SK-N-SH treated with all-trans-retinoic acid at 6 μM for 48 hours (cell line): ENCODE measurements at regions not wholly inside any gene's neighbourhood (a gene's known extent, or its start where the extent isn't known, plus 50 kb on each side); places are given as distances from the start of the nearest gene placed in this dataset.

Experiments
- ATAC-seq: fragments of 200-7000 bp; cut with Tn5 transposase; 3 replicates; pipeline ENCODE4 v1.9.1; 2020; ENCODE audit warnings: mild to moderate bottlenecking, moderate library complexity
- ARNTL ChIP-seq: fragments of 450-650 bp; formaldehyde crosslinking; IDR thresholded peaks from 2 replicates; pipeline ENCODE4 v1.5.0; 2020; ENCODE audit warnings: low read depth, mild to moderate bottlenecking, moderate library complexity, borderline replicate concordance
- BACH2 ChIP-seq: fragments of 250-450 bp; sonication (Bioruptor Pico); IDR thresholded peaks from 2 replicates; pipeline ENCODE4 v1.9.0; 2021; ENCODE audit warnings: mild to moderate bottlenecking, borderline replicate concordance
- ESRRG ChIP-seq: fragments of 250-450 bp; sonication (Bioruptor Pico); IDR thresholded peaks from 2 replicates; pipeline ENCODE4 v1.6.1; 2021; ENCODE audit warnings: mild to moderate bottlenecking
- GLIS3 ChIP-seq: fragments of 250-450 bp; sonication (Bioruptor Pico); IDR thresholded peaks from 2 replicates; pipeline ENCODE4 v1.5.0; 2020; ENCODE audit warnings: mild to moderate bottlenecking, moderate library complexity
- OSR1 ChIP-seq: fragments of 250-450 bp; sonication (Bioruptor Pico); IDR thresholded peaks from 2 replicates; pipeline ENCODE4 v1.8.0; 2022; ENCODE audit warnings: moderate library complexity, mild to moderate bottlenecking, inconsistent platforms
- PPARA ChIP-seq: fragments of 250-450 bp; sonication (Bioruptor Pico); IDR thresholded peaks from 2 replicates; pipeline ENCODE4 v1.5.0; 2020; ENCODE audit warnings: mild to moderate bottlenecking, borderline replicate concordance
- RARB ChIP-seq: fragments of 250-450 bp; sonication (Bioruptor Pico); IDR thresholded peaks from 2 replicates; pipeline ENCODE4 v1.8.0; 2021; ENCODE audit warnings: mild to moderate bottlenecking, moderate library complexity
- SNAI2 ChIP-seq: fragments of 250-450 bp; sonication (Bioruptor Pico); IDR thresholded peaks from 2 replicates; pipeline ENCODE4 v1.5.0; 2020; ENCODE audit warnings: mild to moderate bottlenecking, moderate library complexity
- ZC3H10 ChIP-seq: fragments of 250-450 bp; sonication (Bioruptor Pico); IDR thresholded peaks from 2 replicates; pipeline ENCODE4 v1.5.1; 2021; ENCODE audit warnings: mild to moderate bottlenecking, moderate library complexity
- ZFP3 ChIP-seq: fragments of 250-450 bp; sonication (Bioruptor Pico); IDR thresholded peaks from 2 replicates; pipeline ENCODE4 v1.5.0; 2020; ENCODE audit warnings: mild to moderate bottlenecking, moderate library complexity
- ZFP30 ChIP-seq: fragments of 450-650 bp; formaldehyde crosslinking; IDR thresholded peaks from 2 replicates; pipeline ENCODE4 v1.5.0; 2022; ENCODE audit warnings: mild to moderate bottlenecking, moderate library complexity
- ZNF70 ChIP-seq: fragments of 450-650 bp; formaldehyde crosslinking; IDR thresholded peaks from 2 replicates; pipeline ENCODE4 v1.5.0; 2020; ENCODE audit warnings: mild to moderate bottlenecking, moderate library complexity
- ZNF8 ChIP-seq: fragments of 450-650 bp; formaldehyde crosslinking; IDR thresholded peaks from 2 replicates; pipeline ENCODE4 v1.5.0; 2020; ENCODE audit warnings: mild to moderate bottlenecking, moderate library complexity
- TF ChIP-seq, protein P1 (sequence below): fragments of 250-450 bp; sonication (Bioruptor Pico); IDR thresholded peaks from 2 replicates; pipeline ENCODE4 v1.8.0; 2021; ENCODE audit warnings: low read depth, mild to moderate bottlenecking, moderate library complexity, borderline replicate concordance
- TF ChIP-seq, protein P2 (sequence below): fragments of 250-450 bp; sonication (Bioruptor Pico); IDR thresholded peaks from 2 replicates; pipeline ENCODE4 v1.5.1; 2021; ENCODE audit warnings: mild to moderate bottlenecking, moderate library complexity
- TF ChIP-seq, protein P3 (sequence below): fragments of 250-450 bp; sonication (Bioruptor Pico); IDR thresholded peaks from 2 replicates; pipeline ENCODE4 v1.5.0; 2020; ENCODE audit warnings: mild to moderate bottlenecking, moderate library complexity
- TF ChIP-seq, protein P4 (sequence below): fragments of 250-450 bp; sonication (Bioruptor Pico); IDR thresholded peaks from 2 replicates; pipeline ENCODE4 v1.5.1; 2020; ENCODE audit warnings: low read depth, mild to moderate bottlenecking, moderate library complexity

DNA sequence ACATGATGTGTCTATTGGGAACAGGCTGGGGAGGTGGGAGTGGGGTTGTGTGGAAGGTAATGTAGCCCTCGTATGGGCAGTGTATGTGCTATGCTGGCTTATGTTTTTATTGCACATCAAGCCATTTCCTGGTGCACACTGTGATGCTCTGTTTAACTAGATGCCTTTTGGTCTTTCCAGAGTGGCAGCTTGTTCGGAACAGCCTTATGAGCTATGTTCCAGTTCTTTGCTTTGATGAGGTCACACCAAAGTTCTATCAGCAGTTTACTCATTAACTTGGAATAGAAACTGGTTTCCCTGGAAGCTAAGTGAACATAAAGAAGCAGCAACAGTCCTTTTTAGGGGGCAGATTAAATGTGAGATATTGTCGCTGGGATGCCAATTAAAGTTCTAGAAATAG lies 133.9 kb downstream of the DIPK2A start (continued):
- TF ChIP-seq, protein P1, sequence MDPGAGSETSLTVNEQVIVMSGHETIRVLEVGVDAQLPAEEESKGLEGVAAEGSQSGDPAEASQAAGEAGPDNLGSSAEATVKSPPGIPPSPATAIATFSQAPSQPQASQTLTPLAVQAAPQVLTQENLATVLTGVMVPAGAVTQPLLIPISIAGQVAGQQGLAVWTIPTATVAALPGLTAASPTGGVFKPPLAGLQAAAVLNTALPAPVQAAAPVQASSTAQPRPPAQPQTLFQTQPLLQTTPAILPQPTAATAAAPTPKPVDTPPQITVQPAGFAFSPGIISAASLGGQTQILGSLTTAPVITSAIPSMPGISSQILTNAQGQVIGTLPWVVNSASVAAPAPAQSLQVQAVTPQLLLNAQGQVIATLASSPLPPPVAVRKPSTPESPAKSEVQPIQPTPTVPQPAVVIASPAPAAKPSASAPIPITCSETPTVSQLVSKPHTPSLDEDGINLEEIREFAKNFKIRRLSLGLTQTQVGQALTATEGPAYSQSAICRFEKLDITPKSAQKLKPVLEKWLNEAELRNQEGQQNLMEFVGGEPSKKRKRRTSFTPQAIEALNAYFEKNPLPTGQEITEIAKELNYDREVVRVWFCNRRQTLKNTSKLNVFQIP (CRISPR knock-in tag), result no peak
- TF ChIP-seq ESRRG (CRISPR knock-in tag) (no peak), ZFP30 (no peak), PPARA (CRISPR knock-in tag) (no peak)

DNA sequence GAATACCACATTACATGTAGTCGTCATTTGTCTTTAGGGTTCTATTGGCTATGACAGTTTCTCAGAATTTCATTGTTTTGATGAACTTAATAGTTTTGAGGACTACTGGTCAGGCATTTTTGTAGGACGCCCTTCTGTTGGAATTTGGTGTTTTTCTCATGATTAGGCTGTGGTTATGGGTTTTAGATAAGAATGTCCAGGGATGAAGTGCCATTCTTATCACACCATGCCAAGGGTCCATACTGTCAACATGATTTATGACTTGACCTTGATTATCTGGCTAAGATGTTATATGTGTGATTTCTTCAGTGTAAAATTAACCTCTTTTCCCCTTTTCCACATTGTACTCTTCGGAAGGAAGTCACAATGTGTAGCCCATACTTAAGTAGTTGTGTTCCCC lies 135.3 kb downstream of the DIPK2A start:
- TF ChIP-seq ZC3H10 (no peak), ZNF8 (CRISPR knock-in tag) (no peak), RARB (CRISPR knock-in tag) (no peak), ZFP3 (no peak)
- TF ChIP-seq, protein P1 (CRISPR knock-in tag), result no peak
- TF ChIP-seq, protein P2, sequence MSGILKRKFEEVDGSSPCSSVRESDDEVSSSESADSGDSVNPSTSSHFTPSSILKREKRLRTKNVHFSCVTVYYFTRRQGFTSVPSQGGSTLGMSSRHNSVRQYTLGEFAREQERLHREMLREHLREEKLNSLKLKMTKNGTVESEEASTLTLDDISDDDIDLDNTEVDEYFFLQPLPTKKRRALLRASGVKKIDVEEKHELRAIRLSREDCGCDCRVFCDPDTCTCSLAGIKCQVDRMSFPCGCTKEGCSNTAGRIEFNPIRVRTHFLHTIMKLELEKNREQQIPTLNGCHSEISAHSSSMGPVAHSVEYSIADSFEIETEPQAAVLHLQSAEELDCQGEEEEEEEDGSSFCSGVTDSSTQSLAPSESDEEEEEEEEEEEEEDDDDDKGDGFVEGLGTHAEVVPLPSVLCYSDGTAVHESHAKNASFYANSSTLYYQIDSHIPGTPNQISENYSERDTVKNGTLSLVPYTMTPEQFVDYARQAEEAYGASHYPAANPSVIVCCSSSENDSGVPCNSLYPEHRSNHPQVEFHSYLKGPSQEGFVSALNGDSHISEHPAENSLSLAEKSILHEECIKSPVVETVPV, result no peak
- no peak for ATAC-seq

DNA sequence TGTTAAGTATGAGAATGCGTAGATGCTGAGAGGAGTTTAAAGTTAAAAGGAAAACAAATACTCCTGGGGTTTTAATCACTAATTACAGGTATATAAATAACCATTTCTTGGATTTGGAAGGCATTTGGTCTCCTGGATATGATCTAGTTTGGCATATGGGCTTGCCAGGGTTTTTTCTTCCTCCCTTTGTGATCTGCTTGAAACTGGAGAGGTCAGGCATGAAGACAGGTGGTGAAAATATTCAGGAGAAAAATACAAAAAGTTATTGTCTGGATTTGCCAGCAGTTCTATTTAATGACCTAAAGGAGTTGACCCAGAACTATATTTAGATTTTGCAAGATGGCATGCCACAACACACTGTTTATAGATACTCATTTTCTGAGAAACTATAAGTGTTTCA lies 136.3 kb downstream of the DIPK2A start:
- ATAC-seq, result no peak
- TF ChIP-seq, protein P3, sequence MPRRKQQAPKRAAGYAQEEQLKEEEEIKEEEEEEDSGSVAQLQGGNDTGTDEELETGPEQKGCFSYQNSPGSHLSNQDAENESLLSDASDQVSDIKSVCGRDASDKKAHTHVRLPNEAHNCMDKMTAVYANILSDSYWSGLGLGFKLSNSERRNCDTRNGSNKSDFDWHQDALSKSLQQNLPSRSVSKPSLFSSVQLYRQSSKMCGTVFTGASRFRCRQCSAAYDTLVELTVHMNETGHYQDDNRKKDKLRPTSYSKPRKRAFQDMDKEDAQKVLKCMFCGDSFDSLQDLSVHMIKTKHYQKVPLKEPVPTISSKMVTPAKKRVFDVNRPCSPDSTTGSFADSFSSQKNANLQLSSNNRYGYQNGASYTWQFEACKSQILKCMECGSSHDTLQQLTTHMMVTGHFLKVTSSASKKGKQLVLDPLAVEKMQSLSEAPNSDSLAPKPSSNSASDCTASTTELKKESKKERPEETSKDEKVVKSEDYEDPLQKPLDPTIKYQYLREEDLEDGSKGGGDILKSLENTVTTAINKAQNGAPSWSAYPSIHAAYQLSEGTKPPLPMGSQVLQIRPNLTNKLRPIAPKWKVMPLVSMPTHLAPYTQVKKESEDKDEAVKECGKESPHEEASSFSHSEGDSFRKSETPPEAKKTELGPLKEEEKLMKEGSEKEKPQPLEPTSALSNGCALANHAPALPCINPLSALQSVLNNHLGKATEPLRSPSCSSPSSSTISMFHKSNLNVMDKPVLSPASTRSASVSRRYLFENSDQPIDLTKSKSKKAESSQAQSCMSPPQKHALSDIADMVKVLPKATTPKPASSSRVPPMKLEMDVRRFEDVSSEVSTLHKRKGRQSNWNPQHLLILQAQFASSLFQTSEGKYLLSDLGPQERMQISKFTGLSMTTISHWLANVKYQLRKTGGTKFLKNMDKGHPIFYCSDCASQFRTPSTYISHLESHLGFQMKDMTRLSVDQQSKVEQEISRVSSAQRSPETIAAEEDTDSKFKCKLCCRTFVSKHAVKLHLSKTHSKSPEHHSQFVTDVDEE (CRISPR knock-in tag), result no peak
- TF ChIP-seq ZNF8 (CRISPR knock-in tag), result no peak
- no peak for TF ChIP-seq ARNTL (CRISPR knock-in tag)
- no peak for TF ChIP-seq OSR1
- no peak for TF ChIP-seq SNAI2 (CRISPR knock-in tag)
- no peak for TF ChIP-seq ZNF70 (CRISPR knock-in tag)
- TF ChIP-seq, protein P4, sequence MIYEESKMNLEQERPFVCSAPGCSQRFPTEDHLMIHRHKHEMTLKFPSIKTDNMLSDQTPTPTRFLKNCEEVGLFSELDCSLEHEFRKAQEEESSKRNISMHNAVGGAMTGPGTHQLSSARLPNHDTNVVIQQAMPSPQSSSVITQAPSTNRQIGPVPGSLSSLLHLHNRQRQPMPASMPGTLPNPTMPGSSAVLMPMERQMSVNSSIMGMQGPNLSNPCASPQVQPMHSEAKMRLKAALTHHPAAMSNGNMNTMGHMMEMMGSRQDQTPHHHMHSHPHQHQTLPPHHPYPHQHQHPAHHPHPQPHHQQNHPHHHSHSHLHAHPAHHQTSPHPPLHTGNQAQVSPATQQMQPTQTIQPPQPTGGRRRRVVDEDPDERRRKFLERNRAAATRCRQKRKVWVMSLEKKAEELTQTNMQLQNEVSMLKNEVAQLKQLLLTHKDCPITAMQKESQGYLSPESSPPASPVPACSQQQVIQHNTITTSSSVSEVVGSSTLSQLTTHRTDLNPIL (CRISPR knock-in tag), result no peak
- TF ChIP-seq BACH2 (CRISPR knock-in tag), result no peak
- TF ChIP-seq, all 23 proteins: peak for 0

DNA sequence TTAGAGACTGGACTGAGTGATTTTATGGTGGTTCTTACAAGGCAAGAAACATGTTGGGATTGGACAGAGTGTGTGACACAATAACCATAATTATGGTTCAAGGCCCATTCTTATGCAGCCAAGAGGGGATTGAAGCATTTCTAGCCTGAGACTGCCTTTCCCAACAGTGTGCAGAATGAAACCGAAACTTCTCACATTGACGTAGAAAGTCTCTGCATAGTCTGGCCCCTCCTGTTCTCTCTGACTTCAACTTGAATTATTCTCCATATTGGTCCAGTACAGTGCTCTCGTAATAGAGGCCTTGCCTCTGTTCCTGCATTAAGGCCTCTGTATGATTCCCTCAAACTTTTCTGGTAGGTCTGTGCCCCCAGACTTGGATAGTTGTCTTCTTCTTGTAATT lies 138.3 kb downstream of the DIPK2A start:
- TF ChIP-seq SNAI2 (CRISPR knock-in tag) (no peak), RARB (CRISPR knock-in tag) (no peak), GLIS3 (CRISPR knock-in tag) (no peak), BACH2 (CRISPR knock-in tag) (no peak)
- ATAC-seq, result peak; percentile 71

DNA sequence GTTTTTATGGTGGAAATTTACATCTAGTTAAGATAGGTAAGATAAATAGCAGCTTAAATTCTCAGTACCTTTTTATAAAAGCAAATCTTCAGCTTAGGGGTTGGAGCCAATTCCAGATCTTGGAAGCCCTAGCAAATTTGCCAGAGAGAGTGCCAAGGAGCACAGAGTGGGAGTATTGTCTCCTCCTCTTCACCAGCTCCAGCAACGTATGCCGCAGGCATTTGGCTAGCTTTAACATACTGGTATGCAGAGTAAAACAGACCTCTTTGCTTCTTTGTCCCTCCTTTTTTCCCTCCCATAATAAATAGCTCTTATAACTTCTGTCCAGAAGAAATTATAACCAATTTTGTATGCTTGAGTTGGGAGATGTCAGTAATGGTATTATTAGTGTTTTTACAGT lies 140.4 kb downstream of the DIPK2A start:
- no peak for ATAC-seq

More for the DNA sequence above, 140.4 kb downstream of the DIPK2A start:
- TF ChIP-seq ESRRG (CRISPR knock-in tag) (no peak), PPARA (CRISPR knock-in tag) (no peak), ZFP3 (no peak), ZFP30 (no peak), ZC3H10 (no peak), BACH2 (CRISPR knock-in tag) (no peak), RARB (CRISPR knock-in tag) (no peak), ZNF70 (CRISPR knock-in tag) (no peak)
- TF ChIP-seq, protein P3 (CRISPR knock-in tag), result no peak
- TF ChIP-seq, protein P2, result no peak
- TF ChIP-seq, protein P4 (CRISPR knock-in tag), result no peak
- TF ChIP-seq, all 23 proteins: peak for 0
